ENCODE measurements at regions not wholly inside any gene's neighbourhood (a gene's known extent, or its start where the extent isn't known, plus 50 kb on each side); places are given as distances from the start of the nearest gene placed in this dataset.

GRCh38 chr2:225764346-225764745, 364.8 kb downstream of the NYAP2 start:
- Histone ChIP-seq H4K5ac (ENCODE audit: insufficient read length, low read depth, low read length) (no peak overlapping the region), H3K79me2 (ENCODE audit: insufficient read depth, low read length) (no peaks in the 10 kb centered on the region), H3K18ac (ENCODE audit: insufficient read length, low read depth, low read length) (no peak overlapping the region), H3K27me3 (ENCODE audit: insufficient read depth, low read length) (no peaks in the 10 kb centered on the region), H2BK12ac (ENCODE audit: insufficient read length, low read depth, low read length) (no peak overlapping the region), H3K23ac (ENCODE audit: insufficient read length, low read depth, low read length) (no peak overlapping the region), H2BK5ac (ENCODE audit: insufficient read length, low read length) (no peak overlapping the region), H3K14ac (ENCODE audit: insufficient read depth, low read length) (no peak overlapping the region), H4K20me1 (ENCODE audit: control insufficient read depth, insufficient read depth, insufficient read length) (no peaks in the 10 kb centered on the region), H3T11ph (ENCODE audit: low read length) (no peak overlapping the region), H3K56ac (ENCODE audit: insufficient read length, low read depth, low read length) (no peak overlapping the region), H3K4ac (ENCODE audit: low read depth, low read length) (no peak overlapping the region), H3K4me1 (ENCODE audit: insufficient read depth, low read length) (no peaks in the 10 kb centered on the region), H2AK5ac (ENCODE audit: insufficient read length, low read length) (no peak overlapping the region), H2BK20ac (ENCODE audit: low read depth, low read length, poor library complexity, severe bottlenecking) (no peak overlapping the region), H2BK120ac (ENCODE audit: low read depth, low read length, poor library complexity, severe bottlenecking) (no peak overlapping the region), H3K27ac (ENCODE audit: insufficient read length, low read depth, low read length) (no peak overlapping the region), H4K8ac (replicated peaks; ENCODE audit: insufficient read length, low read depth, low read length) (no peak overlapping the region), H2BK15ac (ENCODE audit: low read depth, low read length) (no peak overlapping the region), H2AFZ (ENCODE audit: low read length) (no peak overlapping the region), H3K4me2 (ENCODE audit: insufficient read depth, insufficient read length, low read length) (no peak overlapping the region), H4K91ac (ENCODE audit: insufficient read length, low read depth, low read length) (no peak overlapping the region), H3K79me1 (ENCODE audit: insufficient read depth, low read depth, low read length, poor library complexity, severe bottlenecking) (no peaks in the 10 kb centered on the region), H3K9me3 (ENCODE audit: control insufficient read depth, low read depth, low read length) (no peaks in the 10 kb centered on the region), H3K9ac (ENCODE audit: extremely low read depth, insufficient read length, low read length) (no peak overlapping the region), H3K23me2 (ENCODE audit: insufficient read length, low read depth, low read length, poor library complexity, severe bottlenecking) (no peaks in the 10 kb centered on the region)
- Mint-ChIP-seq H3K27ac (no peak overlapping the region), H3K27me3 (ENCODE audit: low read depth) (no peaks in the 10 kb centered on the region), H3K4me3 (no peak overlapping the region), H3K9me3 (no peaks in the 10 kb centered on the region), H3K4me1 (no peaks in the 10 kb centered on the region), H3K36me3 (ENCODE audit: insufficient read depth in 1 of 3, low read depth in 3 of 3) (no peaks in the 10 kb centered on the region)
- no peak for DNase-seq
- WGBS (ENCODE audit: extremely low coverage, insufficient read length, low lambda C conversion rate) = no CpG with 5 or more reads among the region's 5 CpGs
- TF ChIP-seq CTCF (conservative IDR thresholded peaks at IDR 0.05) = no peak

Data from H9 (cell line).